ENCODE measurements at regions not wholly inside any gene's neighbourhood (a gene's known extent, or its start where the extent isn't known, plus 50 kb on each side); places are given as distances from the start of the nearest gene placed in this dataset.

- Histone ChIP-seq H2BK5ac (ENCODE audit: low read length) (peak overlapping the region; percentile 22), H2BK12ac (ENCODE audit: low read length) (no peak overlapping the region), H3K36me3 (replicated peaks in 1 of 2; ENCODE audit: control insufficient read depth in 2 of 2, insufficient read depth in 2 of 2, low read length in 2 of 2) (no peaks in the 10 kb centered on the region), H2BK15ac (ENCODE audit: low read length) (no peak overlapping the region), H4K91ac (ENCODE audit: low read depth, low read length, poor library complexity) (no peak overlapping the region), H3K18ac (ENCODE audit: low read length) (no peak overlapping the region), H4K8ac (ENCODE audit: low read depth, low read length) (no peak overlapping the region), H2AK5ac (ENCODE audit: low read depth, low read length) (no peak overlapping the region), H3K4me2 (ENCODE audit: insufficient read depth, low read length, poor library complexity, severe bottlenecking) (no peak overlapping the region), H3K4me1 (ENCODE audit: control insufficient read depth in 2 of 2, insufficient read depth in 1 of 2, low read depth in 1 of 2, low read length in 2 of 2) (peaks cover 2 to 4% of the 10 kb centered on the region in 2 donors), H2AFZ (ENCODE audit: low read length) (no peak overlapping the region), H3K79me1 (ENCODE audit: low read depth, low read length) (no peaks in the 10 kb centered on the region), H3K27me3 (ENCODE audit: control insufficient read depth in 3 of 3, insufficient read depth in 3 of 3, low read depth in 1 of 3, low read length in 3 of 3) (no peaks in the 10 kb centered on the region), H3K14ac (ENCODE audit: low read length) (peak overlapping the region; percentile 6), H3K23ac (ENCODE audit: low read depth, low read length, poor library complexity) (no peak overlapping the region), H2BK120ac (ENCODE audit: low read depth, low read length) (no peak overlapping the region), H3K9ac (ENCODE audit: low read depth, low read length, poor library complexity) (no peak overlapping the region), H3K4ac (ENCODE audit: low read length) (no peak overlapping the region), H3K9me3 (replicated peaks in 1 of 2; ENCODE audit: control insufficient read depth in 2 of 2, insufficient read depth in 1 of 2, low read depth in 1 of 2, low read length in 2 of 2) (peaks cover 0 to 3% of the 10 kb centered on the region in 2 donors), H3K27ac (replicated peaks; ENCODE audit: low read length) (no peak overlapping the region), H3K4me3 (ENCODE audit: low read length in 2 of 2) (no peak overlapping the region)
- no CpG with 5 or more reads among the region's 5 CpGs for WGBS, 2 donors (ENCODE audit: extremely low coverage in 2 of 2, insufficient read length in 2 of 2, insufficient replicate concordance in 1 of 2)
- DNase-seq (ENCODE audit: low spot score) = no peak
Observed at GRCh38 chr2:220782609-220783113, 789.4 kb downstream of the EPHA4 start.

GRCh38 chr2:220783671-220784070, 788.4 kb downstream of the EPHA4 start:
- Histone ChIP-seq H3K4me2 (ENCODE audit: insufficient read depth, low read length, poor library complexity, severe bottlenecking) (no peak overlapping the region), H3K18ac (ENCODE audit: low read length) (no peak overlapping the region), H3K14ac (ENCODE audit: low read length) (no peak overlapping the region), H3K23ac (ENCODE audit: low read depth, low read length, poor library complexity) (no peak overlapping the region), H3K9ac (ENCODE audit: low read depth, low read length, poor library complexity) (no peak overlapping the region), H2BK120ac (ENCODE audit: low read depth, low read length) (no peak overlapping the region), H4K91ac (ENCODE audit: low read depth, low read length, poor library complexity) (no peak overlapping the region), H3K27ac (replicated peaks; ENCODE audit: low read length) (no peak overlapping the region), H2BK5ac (ENCODE audit: low read length) (no peak overlapping the region), H3K27me3 (ENCODE audit: control insufficient read depth in 3 of 3, insufficient read depth in 3 of 3, low read depth in 1 of 3, low read length in 3 of 3) (no peaks in the 10 kb centered on the region), H3K4me1 (ENCODE audit: control insufficient read depth in 2 of 2, insufficient read depth in 1 of 2, low read depth in 1 of 2, low read length in 2 of 2) (peaks cover 2 to 4% of the 10 kb centered on the region in 2 donors), H4K8ac (ENCODE audit: low read depth, low read length) (no peak overlapping the region), H3K9me3 (replicated peaks in 1 of 2; ENCODE audit: control insufficient read depth in 2 of 2, insufficient read depth in 1 of 2, low read depth in 1 of 2, low read length in 2 of 2) (peaks cover 0 to 1% of the 10 kb centered on the region in 2 donors), H2AFZ (ENCODE audit: low read length) (no peak overlapping the region), H3K4me3 (ENCODE audit: low read length in 2 of 2) (no peak overlapping the region), H3K79me1 (ENCODE audit: low read depth, low read length) (no peaks in the 10 kb centered on the region), H3K36me3 (replicated peaks in 1 of 2; ENCODE audit: control insufficient read depth in 2 of 2, insufficient read depth in 2 of 2, low read length in 2 of 2) (no peaks in the 10 kb centered on the region), H3K4ac (ENCODE audit: low read length) (no peak overlapping the region), H2BK15ac (ENCODE audit: low read length) (no peak overlapping the region), H2BK12ac (ENCODE audit: low read length) (no peak overlapping the region), H2AK5ac (ENCODE audit: low read depth, low read length) (no peak overlapping the region)
- no CpG with 5 or more reads among the region's 1 CpG for WGBS, 2 donors (ENCODE audit: extremely low coverage in 2 of 2, insufficient read length in 2 of 2, insufficient replicate concordance in 1 of 2)
- DNase-seq (ENCODE audit: low spot score) = no peak

GRCh38 chr2:220785178-220785577, 786.9 kb downstream of the EPHA4 start:
- H2AK5ac ChIP-seq (ENCODE audit: low read depth, low read length) = no peak overlapping the region
- no peak overlapping the region for H2BK5ac ChIP-seq (ENCODE audit: low read length)
- no peaks in the 10 kb centered on the region for H3K9me3 ChIP-seq (replicated peaks in 1 of 2; ENCODE audit: control insufficient read depth in 2 of 2, insufficient read depth in 1 of 2, low read depth in 1 of 2, low read length in 2 of 2)
- H3K27ac ChIP-seq (replicated peaks; ENCODE audit: low read length) = no peak overlapping the region
- no peaks in the 10 kb centered on the region for H3K36me3 ChIP-seq (replicated peaks in 1 of 2; ENCODE audit: control insufficient read depth in 2 of 2, insufficient read depth in 2 of 2, low read length in 2 of 2)
- H3K27me3 ChIP-seq (ENCODE audit: control insufficient read depth in 3 of 3, insufficient read depth in 3 of 3, low read depth in 1 of 3, low read length in 3 of 3) = no peaks in the 10 kb centered on the region
- no peak overlapping the region for H3K18ac ChIP-seq (ENCODE audit: low read length)
- no peak overlapping the region for H3K4ac ChIP-seq (ENCODE audit: low read length)
- no peak overlapping the region for H4K8ac ChIP-seq (ENCODE audit: low read depth, low read length)
- no peak overlapping the region for H4K91ac ChIP-seq (ENCODE audit: low read depth, low read length, poor library complexity)
- no peak overlapping the region for H3K23ac ChIP-seq (ENCODE audit: low read depth, low read length, poor library complexity)
- DNase-seq (ENCODE audit: low spot score) = no peak
- H3K4me1 ChIP-seq (ENCODE audit: control insufficient read depth in 2 of 2, insufficient read depth in 1 of 2, low read depth in 1 of 2, low read length in 2 of 2) = peaks cover 2% of the 10 kb centered on the region in 2 donors
- no peak overlapping the region for H2BK15ac ChIP-seq (ENCODE audit: low read length)
- no CpG with 5 or more reads among the region's 4 CpGs for WGBS, 2 donors (ENCODE audit: extremely low coverage in 2 of 2, insufficient read length in 2 of 2, insufficient replicate concordance in 1 of 2)
- H3K9ac ChIP-seq (ENCODE audit: low read depth, low read length, poor library complexity) = no peak overlapping the region
- no peak overlapping the region for H2BK12ac ChIP-seq (ENCODE audit: low read length)
- no peak overlapping the region for H3K14ac ChIP-seq (ENCODE audit: low read length)
- no peak overlapping the region for H2AFZ ChIP-seq (ENCODE audit: low read length)
- H3K4me2 ChIP-seq (ENCODE audit: insufficient read depth, low read length, poor library complexity, severe bottlenecking) = no peak overlapping the region
- no peaks in the 10 kb centered on the region for H3K79me1 ChIP-seq (ENCODE audit: low read depth, low read length)
- no peak overlapping the region for H2BK120ac ChIP-seq (ENCODE audit: low read depth, low read length)
- H3K4me3 ChIP-seq (ENCODE audit: low read length in 2 of 2) = no peak overlapping the region

- no peak for DNase-seq (ENCODE audit: low spot score)
- Histone ChIP-seq H3K9ac (ENCODE audit: low read depth, low read length, poor library complexity) (no peak overlapping the region), H3K9me3 (replicated peaks in 1 of 2; ENCODE audit: control insufficient read depth in 2 of 2, insufficient read depth in 1 of 2, low read depth in 1 of 2, low read length in 2 of 2) (no peaks in the 10 kb centered on the region), H4K91ac (ENCODE audit: low read depth, low read length, poor library complexity) (no peak overlapping the region), H2BK5ac (ENCODE audit: low read length) (no peak overlapping the region), H2BK12ac (ENCODE audit: low read length) (no peak overlapping the region), H4K8ac (ENCODE audit: low read depth, low read length) (no peak overlapping the region), H3K23ac (ENCODE audit: low read depth, low read length, poor library complexity) (no peak overlapping the region), H3K36me3 (replicated peaks in 1 of 2; ENCODE audit: control insufficient read depth in 2 of 2, insufficient read depth in 2 of 2, low read length in 2 of 2) (no peaks in the 10 kb centered on the region), H3K4me3 (ENCODE audit: low read length in 2 of 2) (no peak overlapping the region), H2BK15ac (ENCODE audit: low read length) (no peak overlapping the region), H3K27ac (replicated peaks; ENCODE audit: low read length) (no peak overlapping the region), H3K4ac (ENCODE audit: low read length) (no peak overlapping the region), H2AFZ (ENCODE audit: low read length) (no peak overlapping the region), H2AK5ac (ENCODE audit: low read depth, low read length) (no peak overlapping the region), H3K14ac (ENCODE audit: low read length) (no peak overlapping the region), H3K4me1 (ENCODE audit: control insufficient read depth in 2 of 2, insufficient read depth in 1 of 2, low read depth in 1 of 2, low read length in 2 of 2) (no peaks in the 10 kb centered on the region), H3K18ac (ENCODE audit: low read length) (no peak overlapping the region), H2BK120ac (ENCODE audit: low read depth, low read length) (no peak overlapping the region), H3K4me2 (ENCODE audit: insufficient read depth, low read length, poor library complexity, severe bottlenecking) (no peak overlapping the region), H3K79me1 (ENCODE audit: low read depth, low read length) (no peaks in the 10 kb centered on the region), H3K27me3 (ENCODE audit: control insufficient read depth in 3 of 3, insufficient read depth in 3 of 3, low read depth in 1 of 3, low read length in 3 of 3) (no peaks in the 10 kb centered on the region)
- WGBS, 2 donors (ENCODE audit: extremely low coverage in 2 of 2, insufficient read length in 2 of 2, insufficient replicate concordance in 1 of 2) = no CpG with 5 or more reads among the region's 5 CpGs
Observed at GRCh38 chr2:220786216-220786615, 785.9 kb downstream of the EPHA4 start.

All from neuronal stem cell (in vitro differentiated cells).